Pulmonary artery endothelial cell (primary cell): ENCODE measurements at regions not wholly inside any gene's neighbourhood (a gene's known extent, or its start where the extent isn't known, plus 50 kb on each side); places are given as distances from the start of the nearest gene placed in this dataset.
"Not testable (repeated sequence)": the region's sequence is repeated elsewhere in the genome, so short reads cannot be mapped to it uniquely, and the experiment has no call there.

Experiments used
- DNase-seq: peaks from one replicate; pipeline ENCODE4 v3.0.0-alpha.2; 2011; ENCODE audit warnings: low read depth, low spot score

DNA sequence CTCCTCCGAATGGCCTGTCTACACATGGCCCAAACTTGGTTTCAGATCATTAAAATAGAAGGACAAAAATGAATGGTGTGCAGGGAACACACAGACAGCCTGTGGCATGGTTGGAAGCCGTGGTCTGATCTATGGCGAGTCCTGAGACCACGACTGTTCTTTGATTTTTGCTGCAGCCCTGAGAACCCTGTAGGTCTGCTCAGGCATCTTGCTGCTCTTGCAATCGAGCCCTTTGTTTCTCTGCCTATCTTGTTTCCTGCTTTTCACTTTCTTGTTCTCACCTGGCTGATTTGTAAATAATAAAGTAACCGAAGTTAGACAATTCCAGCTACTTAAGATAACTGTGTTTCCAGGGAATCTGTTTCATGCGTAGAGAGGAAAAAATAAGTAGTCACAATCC lies 54.1 kb upstream of the NBPF9 start:
- not testable (repeated sequence) for DNase-seq

DNA sequence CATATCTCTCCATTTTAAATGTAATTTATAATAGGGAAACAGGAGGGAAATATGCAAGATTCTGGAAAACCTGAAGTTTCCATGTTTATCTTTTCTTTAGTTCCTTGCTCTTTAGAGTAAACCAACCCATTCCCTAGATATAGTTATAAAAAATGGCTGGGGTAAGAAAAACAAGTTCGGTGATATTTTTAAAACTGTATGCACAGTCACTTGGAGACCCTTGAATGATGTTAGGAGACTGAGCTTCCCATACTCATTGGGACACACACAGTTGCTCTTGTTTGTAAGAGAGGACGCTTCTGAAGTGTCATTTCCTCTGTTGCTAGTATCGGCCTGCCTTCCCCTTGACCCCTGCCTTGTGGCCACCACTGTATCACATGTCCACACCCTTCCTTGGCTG lies 55.0 kb upstream of the NBPF9 start:
- DNase-seq, result not testable (repeated sequence)

- not testable (repeated sequence) for DNase-seq
Measured at GRCh38 chr1:149163063-149163444, 59.7 kb upstream of the NBPF9 start.

DNA sequence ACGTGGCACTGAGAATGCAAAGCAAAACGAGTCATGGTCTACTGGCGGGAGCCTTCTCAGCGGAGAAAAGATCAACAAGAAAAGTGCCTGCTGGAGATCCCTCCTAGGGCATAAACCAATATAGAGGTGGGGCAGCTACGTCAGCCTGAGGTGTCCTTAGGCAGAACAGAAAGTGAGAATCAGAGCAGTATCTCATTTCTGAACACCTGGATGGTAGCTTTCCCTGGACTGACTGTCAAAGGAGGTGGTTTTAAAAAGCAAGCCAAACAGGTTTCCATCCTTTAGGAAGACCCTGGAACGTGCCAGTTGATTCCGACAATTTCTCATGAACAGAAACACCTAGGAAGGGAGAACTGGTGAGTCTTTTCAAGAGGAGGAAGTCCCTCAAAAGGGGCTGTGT lies 71.4 kb upstream of the NBPF9 start:
- not testable (repeated sequence) for DNase-seq

GRCh38 chr1:149175812-149176211 lies 72.5 kb upstream of the NBPF9 start:
- not testable (repeated sequence) for DNase-seq

- peak; percentile 0 for DNase-seq
Measured at GRCh38 chr1:149176453-149177316, 73.3 kb upstream of the NBPF9 start.

DNA sequence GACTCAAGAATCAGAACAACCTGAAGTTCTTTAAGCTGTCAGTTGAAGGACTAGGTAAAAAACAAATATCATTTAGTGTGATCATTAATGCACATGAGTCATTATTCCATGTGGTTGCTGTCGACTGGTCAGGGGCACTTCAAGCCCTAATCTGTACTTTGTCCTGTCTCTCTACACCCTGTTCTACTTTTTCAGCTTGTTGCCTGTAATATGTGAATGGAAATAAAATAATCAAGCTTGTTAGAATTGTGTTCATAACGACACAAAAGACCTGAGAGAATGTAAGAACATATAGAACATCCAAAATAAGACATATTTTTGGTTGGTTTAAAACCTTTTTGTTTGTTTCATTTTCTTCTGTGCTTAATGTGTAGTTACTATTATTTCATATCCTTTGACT lies 87.4 kb upstream of the NBPF9 start:
- not testable (repeated sequence) for DNase-seq

- DNase-seq, result not testable (repeated sequence)
Measured at GRCh38 chr1:149196651-149197050, 93.3 kb upstream of the NBPF9 start.

- DNase-seq, result not testable (repeated sequence)
Measured at GRCh38 chr1:149200567-149200966, 97.2 kb upstream of the NBPF9 start.

DNA sequence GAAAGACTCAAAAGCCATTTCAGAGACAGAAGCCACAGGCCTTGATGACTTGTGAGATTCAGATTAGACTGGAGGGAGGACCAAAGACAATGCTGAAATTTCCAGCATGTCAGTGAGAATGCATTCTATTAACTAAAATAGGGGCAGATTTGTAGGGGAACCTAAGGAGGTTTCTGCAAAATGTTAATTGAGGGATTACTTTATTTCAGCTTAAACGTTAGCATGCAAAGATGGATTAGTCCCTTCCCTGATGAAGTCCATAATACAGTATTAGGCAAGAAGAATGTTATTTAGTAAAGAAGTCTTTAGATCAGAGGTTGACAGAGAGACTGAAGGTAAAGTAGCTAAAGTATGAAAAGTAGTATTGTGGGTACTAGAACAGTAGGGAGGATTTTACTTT lies 98.9 kb upstream of the NBPF9 start:
- not testable (repeated sequence) for DNase-seq

DNA sequence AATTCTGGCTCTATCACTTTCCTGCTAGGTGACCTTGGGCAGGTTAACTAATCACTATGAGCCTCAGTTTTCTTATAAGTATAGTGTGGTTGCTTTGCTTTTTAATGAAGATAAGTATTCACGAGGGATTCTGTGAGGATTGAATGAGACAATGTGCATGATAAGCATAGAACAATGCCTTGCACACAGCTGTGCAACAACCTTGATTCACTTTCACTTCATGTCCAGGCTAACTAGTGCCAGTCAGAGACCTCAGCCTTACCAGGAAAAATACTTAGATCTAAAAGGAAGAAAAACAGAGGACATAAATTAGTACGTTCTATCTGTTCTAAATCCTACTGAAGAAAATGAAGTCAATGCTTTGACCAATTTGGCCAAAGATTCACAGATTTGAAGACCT lies 101.0 kb upstream of the NBPF9 start:
- not testable (repeated sequence) for DNase-seq

GRCh38 chr1:149208836-149209235 lies 105.5 kb upstream of the NBPF9 start:
- not testable (repeated sequence) for DNase-seq

GRCh38 chr1:149211757-149212420 lies 108.5 kb upstream of the NBPF9 start:
- not testable (repeated sequence) for DNase-seq

GRCh38 chr1:149212946-149213345 lies 109.6 kb upstream of the NBPF9 start:
- not testable (repeated sequence) for DNase-seq

GRCh38 chr1:149213673-149214072 lies 110.3 kb upstream of the NBPF9 start:
- not testable (repeated sequence) for DNase-seq

GRCh38 chr1:149218080-149218988 lies 115.0 kb upstream of the NBPF9 start:
- DNase-seq, result not testable (repeated sequence)

DNA sequence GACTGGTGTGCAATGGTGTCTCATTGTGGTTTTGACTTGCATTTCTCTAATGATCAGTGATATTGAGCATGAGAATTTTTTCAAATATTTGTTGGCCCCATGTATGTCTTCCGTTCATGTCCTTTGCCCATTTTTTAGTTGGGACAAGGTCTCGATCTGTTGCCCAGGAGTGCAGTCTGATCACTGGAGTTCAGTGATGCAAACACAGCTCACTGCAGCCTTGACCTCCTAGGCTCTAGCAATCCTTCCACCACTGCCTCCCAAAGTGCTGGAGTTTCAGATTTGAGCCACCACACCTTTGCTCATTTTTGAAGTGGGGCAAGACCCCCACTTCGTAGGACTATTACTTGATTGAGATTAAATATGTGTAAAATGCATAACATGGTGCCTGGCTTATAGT lies 116.2 kb upstream of the NBPF9 start:
- DNase-seq, result not testable (repeated sequence)

DNA sequence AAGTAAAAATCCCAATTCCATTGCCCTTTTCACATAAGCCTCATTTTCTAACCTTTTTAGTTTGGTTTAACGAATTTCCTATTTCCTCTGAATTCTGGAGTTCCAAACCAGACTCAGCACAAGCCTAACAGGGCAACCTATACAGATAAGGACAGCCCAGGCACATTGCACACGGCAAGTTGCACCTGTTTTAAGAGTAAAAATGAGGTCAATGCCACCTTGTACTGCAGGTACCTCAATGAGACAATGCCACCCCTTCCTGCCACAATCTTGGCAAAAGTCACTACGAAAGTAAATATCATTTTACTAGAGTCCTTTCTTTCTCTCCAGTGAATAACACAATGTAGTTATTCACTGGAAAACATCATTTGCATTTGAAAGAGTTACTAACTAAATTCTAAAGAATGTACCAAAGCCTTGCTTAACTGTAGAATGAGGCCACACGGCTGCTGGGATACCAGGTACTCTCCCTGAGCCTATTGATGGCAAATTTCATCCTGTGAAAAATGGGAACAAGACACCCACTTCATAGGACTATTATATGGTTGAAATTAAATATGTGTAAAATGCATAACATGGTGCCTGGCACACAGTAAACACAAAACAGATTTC lies 117.2 kb upstream of the NBPF9 start:
- not testable (repeated sequence) for DNase-seq

DNA sequence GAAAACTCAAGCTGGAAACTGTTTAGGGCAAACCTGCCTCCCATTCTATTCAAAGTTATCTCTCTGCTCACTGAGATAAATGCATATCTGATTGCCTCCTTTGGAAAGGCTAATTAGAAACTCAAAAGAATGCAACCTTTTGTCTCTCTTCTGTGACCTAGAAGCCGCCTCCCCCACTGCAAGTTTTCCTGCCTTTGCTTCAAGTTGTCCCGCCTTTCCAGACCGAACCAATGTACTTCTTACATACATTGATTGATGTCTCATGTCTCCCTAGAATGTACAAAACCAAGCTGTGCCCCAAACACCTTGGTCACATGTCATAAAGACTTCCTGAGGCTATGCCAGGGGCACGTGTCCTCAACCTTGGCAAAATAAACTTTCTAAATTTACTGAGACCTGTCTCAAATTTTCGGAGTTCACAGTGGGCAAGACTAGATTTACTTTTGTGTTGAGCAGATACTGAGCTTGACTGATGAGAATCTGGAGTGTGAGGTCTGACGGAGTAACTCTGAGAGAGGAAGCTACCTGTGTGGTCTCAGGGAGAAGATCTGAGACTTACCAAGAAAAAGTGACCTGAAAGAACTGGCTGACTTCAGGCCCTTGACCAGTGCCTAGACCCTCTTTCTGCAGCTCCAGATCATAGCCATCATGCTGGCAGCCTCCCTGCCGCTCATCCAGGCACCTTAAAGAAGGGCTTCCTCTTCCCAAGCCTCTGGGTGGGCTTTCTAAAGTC lies 124.7 kb upstream of the NBPF9 start:
- DNase-seq, result not testable (repeated sequence)
